ENCODE measurements at regions not wholly inside any gene's neighbourhood (a gene's known extent, or its start where the extent isn't known, plus 50 kb on each side); places are given as distances from the start of the nearest gene placed in this dataset.

- Histone ChIP-seq H3K9me3 (ENCODE audit: insufficient read depth in 2 of 2, low read depth in 1 of 2, low read length in 1 of 2) (no peaks in the 10 kb centered on the region), H3K14ac (ENCODE audit: insufficient read length) (no peak overlapping the region), H3K36me3 (ENCODE audit: control insufficient read depth in 2 of 4, insufficient read depth in 4 of 4, low read length in 3 of 4) (no peaks in the 10 kb centered on the region), H3K4me1 (replicated peaks in 1 of 4; ENCODE audit: control insufficient read depth in 3 of 4, insufficient read depth in 4 of 4, low read length in 3 of 4) (peaks cover 0 to 16% (median 13%) of the 10 kb centered on the region in 4 experiments; a peak in 6 of 7 replicates), H3K4me3 (ENCODE audit: extremely low read depth in 1 of 4, insufficient read depth in 2 of 4, low read depth in 3 of 4, low read length in 4 of 4) (peak overlapping the region in 1 of 4 experiments; percentile 9; a peak in 1 of 8 replicates), H4K91ac (replicated peaks; ENCODE audit: insufficient read length, low read length) (peak overlapping the region; percentile 92), H3K56ac (replicated peaks; ENCODE audit: insufficient read length, low read depth, low read length) (no peak overlapping the region), H2BK12ac (ENCODE audit: low read depth, low read length) (peak overlapping the region; percentile 97; the same call in 1 of the 2 replicates), H2AFZ (ENCODE audit: low read length) (peak overlapping the region; percentile 13; the same call in 1 of the 2 replicates), H3K79me1 (ENCODE audit: low read depth, low read length) (no peaks in the 10 kb centered on the region), H2AK5ac (ENCODE audit: low read depth, low read length) (no peak overlapping the region), H3K79me2 (ENCODE audit: control insufficient read depth in 1 of 2, insufficient read depth in 2 of 2, low read length in 2 of 2) (no peaks in the 10 kb centered on the region), H2BK5ac (ENCODE audit: low read depth, low read length) (peak overlapping the region; percentile 10; the same call in 1 of the 2 replicates), H3K18ac (ENCODE audit: extremely low read depth, low read length) (peak overlapping the region; percentile 94), H4K5ac (ENCODE audit: insufficient read length, low read depth, low read length) (peak overlapping the region; percentile 55), H3K9ac (replicated peaks in 1 of 4; ENCODE audit: extremely low read depth in 1 of 4, low read depth in 3 of 4, low read length in 3 of 4) (no peak overlapping the region), H2BK120ac (replicated peaks; ENCODE audit: low read depth, low read length) (peak overlapping the region; percentile 50), H2BK20ac (ENCODE audit: low read length) (peak overlapping the region; percentile 89; the same call in 1 of the 2 replicates), H4K8ac (ENCODE audit: extremely low read depth, insufficient read depth, low read length) (no peak overlapping the region), H3K23ac (ENCODE audit: insufficient read length) (no peak overlapping the region), H3K4me2 (ENCODE audit: insufficient read depth in 1 of 2, low read depth in 2 of 2, low read length in 2 of 2) (peak overlapping the region; percentile 43 to 71), H3K4ac (replicated peaks; ENCODE audit: insufficient read length, low read depth, low read length) (peak overlapping the region; percentile 46), H4K20me1 (replicated peaks in 1 of 2; ENCODE audit: control insufficient read depth in 1 of 2, insufficient read depth in 2 of 2, low read length in 2 of 2) (no peaks in the 10 kb centered on the region), H2BK15ac (ENCODE audit: low read length) (no peak overlapping the region), H3K27ac (ENCODE audit: low read depth, low read length) (no peak overlapping the region), H3K23me2 (ENCODE audit: low read depth, low read length) (no peaks in the 10 kb centered on the region), H3K27me3 (replicated peaks in 1 of 4; ENCODE audit: control insufficient read depth in 3 of 4, extremely low read depth in 1 of 4, insufficient read depth in 3 of 4, low read length in 3 of 4) (peaks cover 0 to 7% (median 2%) of the 10 kb centered on the region in 4 experiments; a peak in 3 of 7 replicates)
- POLR2A ChIA-PET (ENCODE audit: partially characterized antibody), result interaction anchor here (0.9 kb wide), 1 partner anchor 12 kb away, joined by 3 read pairs; no protein-coding TSS in a partner anchor
- no peak for TF ChIP-seq CTCF (IDR thresholded peaks at IDR 0.05; ENCODE audit: control extremely low read depth in 1 of 3, insufficient read depth in 1 of 3, low read depth in 1 of 3, low read length in 3 of 3)
- no peak for DNase-seq (ENCODE audit: low read depth in 1 of 2, low spot score in 2 of 2)
- CTCF ChIA-PET (ENCODE audit: partially characterized antibody), result interaction anchor here (0.9 to 1.6 kb wide), 5 partner anchors 12 to 285 kb away, joined by 3 to 6 read pairs (median 3); no protein-coding TSS in a partner anchor
- FAIRE-seq, result no peak
- WGBS, 2 experiments (ENCODE audit: extremely low coverage in 1 of 2, insufficient coverage in 1 of 2, insufficient read length in 1 of 2, insufficient replicate concordance in 2 of 2, low coverage in 1 of 2, low lambda C conversion rate in 2 of 2, missing lambda C conversion rate in 1 of 2), result 25% methylated on average over 15 of the region's 15 CpGs; no CpG with 5 or more reads in 1 of the 2 experiments
Measured at GRCh38 chr17:77540975-77541374, 400.2 kb downstream of the SEC14L1 start.
